ENCODE measurements at regions not wholly inside any gene's neighbourhood (a gene's known extent, or its start where the extent isn't known, plus 50 kb on each side); places are given as distances from the start of the nearest gene placed in this dataset.

DNA sequence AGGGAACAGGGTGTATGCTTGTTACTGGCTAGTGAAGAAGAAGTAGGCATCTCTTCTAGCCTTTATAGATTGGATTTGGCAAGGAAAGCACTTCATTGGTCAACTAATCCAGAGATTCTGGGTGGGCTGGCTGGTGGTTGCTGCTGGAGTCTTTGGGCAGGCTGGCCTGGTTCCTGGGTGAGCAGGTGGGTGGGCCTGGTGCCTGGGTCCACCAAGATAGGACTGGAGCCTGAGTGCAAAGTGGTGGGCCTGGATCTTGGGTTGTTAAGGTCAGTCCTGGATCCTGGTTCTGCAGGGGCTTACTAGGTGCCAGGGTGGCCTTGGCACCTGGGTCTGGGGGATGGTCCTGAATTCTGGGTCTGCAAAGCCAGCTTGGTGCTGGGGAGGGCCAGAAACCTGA, 482.4 kb upstream of the GHITM start:
- no peak overlapping the region for H3K4me3 ChIP-seq (ENCODE audit: insufficient read depth, low read depth, low read length)

DNA sequence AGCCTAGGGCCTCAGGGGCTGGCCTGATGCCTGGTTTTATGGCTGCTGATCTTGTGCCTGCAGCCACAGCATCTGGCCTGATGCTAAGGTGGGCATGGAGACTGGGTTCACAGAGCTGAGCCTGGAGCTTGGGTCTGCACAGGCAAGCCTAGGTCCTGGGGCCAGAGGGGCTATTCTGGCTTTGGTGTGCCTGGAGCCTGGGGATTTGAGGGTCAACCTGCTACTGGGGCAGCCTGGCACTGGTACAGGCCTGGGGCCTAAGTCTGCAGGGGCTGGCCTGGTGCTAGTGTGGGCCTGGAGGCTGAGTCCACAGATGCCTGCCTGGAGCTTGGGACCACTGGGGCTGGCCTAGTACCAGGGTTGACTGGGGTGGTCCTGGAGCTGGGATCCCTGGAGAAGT, 481.8 kb upstream of the GHITM start:
- Histone ChIP-seq H3K36me3 (replicated peaks; ENCODE audit: control insufficient read depth, insufficient read depth, low read length) (no peaks in the 10 kb centered on the region), H3K4me3 (ENCODE audit: insufficient read depth, low read depth, low read length) (no peak overlapping the region)
- DNase-seq = no peak

More for the DNA sequence above, 482.4 kb upstream of the GHITM start:
- Histone ChIP-seq H3K27me3 (ENCODE audit: control insufficient read depth, insufficient read depth, low read length) (no peaks in the 10 kb centered on the region), H3K36me3 (replicated peaks; ENCODE audit: control insufficient read depth, insufficient read depth, low read length) (no peaks in the 10 kb centered on the region)
- no peak for DNase-seq

DNA sequence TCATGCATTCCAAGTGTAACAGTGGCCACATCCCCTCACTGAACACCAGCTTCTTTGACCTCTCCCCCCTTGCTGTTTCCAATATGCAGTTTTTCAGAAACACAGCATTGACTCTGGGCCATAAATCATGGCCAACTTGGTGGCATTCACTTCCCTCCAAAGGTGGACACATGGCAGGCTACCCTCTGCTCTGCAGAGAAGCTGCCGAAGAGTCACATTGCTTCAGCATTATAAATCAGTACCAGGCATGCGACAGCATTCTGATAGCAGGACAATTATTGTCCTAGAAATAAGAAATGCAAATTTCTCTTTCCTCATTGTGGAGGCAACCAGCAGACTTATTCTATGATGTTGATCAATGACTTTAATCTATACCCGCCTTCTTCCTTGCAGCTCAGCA, 475.4 kb upstream of the GHITM start:
- H3K36me3 ChIP-seq (replicated peaks; ENCODE audit: control insufficient read depth, insufficient read depth, low read length) = no peaks in the 10 kb centered on the region
- H3K4me3 ChIP-seq (ENCODE audit: insufficient read depth, low read depth, low read length) = no peak overlapping the region
- no peaks in the 10 kb centered on the region for H3K27me3 ChIP-seq (ENCODE audit: control insufficient read depth, insufficient read depth, low read length)
- DNase-seq = no peak

More for the DNA sequence above, 481.8 kb upstream of the GHITM start:
- no peaks in the 10 kb centered on the region for H3K27me3 ChIP-seq (ENCODE audit: control insufficient read depth, insufficient read depth, low read length)

GRCh38 chr10:83666762-83667161, 472.5 kb upstream of the GHITM start:
- Histone ChIP-seq H3K4me3 (ENCODE audit: insufficient read depth, low read depth, low read length) (no peak overlapping the region), H3K27me3 (ENCODE audit: control insufficient read depth, insufficient read depth, low read length) (no peaks in the 10 kb centered on the region), H3K36me3 (replicated peaks; ENCODE audit: control insufficient read depth, insufficient read depth, low read length) (no peaks in the 10 kb centered on the region)
- DNase-seq = no peak

DNA sequence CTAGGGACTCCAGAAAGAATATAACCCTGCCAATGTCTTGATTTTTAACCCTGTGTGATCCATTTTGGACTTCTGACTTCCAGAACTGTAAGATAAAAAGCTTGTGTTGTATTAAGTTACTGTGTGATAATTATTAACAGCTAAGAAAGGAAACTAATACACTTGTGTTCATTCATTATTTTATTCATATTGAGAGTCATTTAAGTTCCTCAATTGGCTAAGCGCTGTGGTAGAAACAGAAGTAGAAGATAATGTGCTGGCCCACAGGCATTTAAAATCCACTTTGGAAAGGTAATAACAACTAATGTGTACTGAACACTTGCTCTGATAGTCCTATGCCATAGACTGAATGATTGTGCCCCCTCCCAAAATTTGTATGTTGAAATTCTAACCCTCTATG, 471.7 kb upstream of the GHITM start:
- no peaks in the 10 kb centered on the region for H3K36me3 ChIP-seq (replicated peaks; ENCODE audit: control insufficient read depth, insufficient read depth, low read length)
- H3K4me3 ChIP-seq (ENCODE audit: insufficient read depth, low read depth, low read length) = no peak overlapping the region
- H3K27me3 ChIP-seq (ENCODE audit: control insufficient read depth, insufficient read depth, low read length) = no peaks in the 10 kb centered on the region
- no peak for DNase-seq

- Histone ChIP-seq H3K27me3 (ENCODE audit: control insufficient read depth, insufficient read depth, low read length) (no peaks in the 10 kb centered on the region), H3K36me3 (replicated peaks; ENCODE audit: control insufficient read depth, insufficient read depth, low read length) (no peaks in the 10 kb centered on the region), H3K4me3 (ENCODE audit: insufficient read depth, low read depth, low read length) (no peak overlapping the region)
- DNase-seq = no peak
These were observed 466.0 kb upstream of the GHITM start for GRCh38 chr10:83673316-83673715.

DNA sequence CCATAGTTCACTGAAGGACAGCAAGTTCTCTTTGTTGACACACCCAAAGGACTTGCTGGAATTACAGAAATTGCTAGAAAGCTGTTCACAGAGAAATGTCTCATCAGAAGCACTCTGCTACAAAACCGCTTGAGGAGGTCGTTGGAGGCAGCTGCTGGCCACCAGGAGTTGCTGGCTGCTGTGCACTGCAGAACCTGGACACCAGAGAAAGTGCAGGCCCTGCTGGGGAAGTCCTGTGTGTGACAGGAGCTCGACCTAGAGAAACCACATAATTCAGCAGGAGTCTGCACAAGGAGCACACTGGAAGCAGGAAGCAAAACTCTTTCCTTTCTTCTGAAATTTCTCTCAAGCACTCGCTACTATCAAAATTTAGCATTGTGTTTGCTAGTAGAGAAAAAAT, 461.5 kb upstream of the GHITM start:
- Histone ChIP-seq H3K27me3 (ENCODE audit: control insufficient read depth, insufficient read depth, low read length) (no peaks in the 10 kb centered on the region), H3K4me3 (ENCODE audit: insufficient read depth, low read depth, low read length) (no peak overlapping the region), H3K36me3 (replicated peaks; ENCODE audit: control insufficient read depth, insufficient read depth, low read length) (no peaks in the 10 kb centered on the region)
- DNase-seq = no peak

DNA sequence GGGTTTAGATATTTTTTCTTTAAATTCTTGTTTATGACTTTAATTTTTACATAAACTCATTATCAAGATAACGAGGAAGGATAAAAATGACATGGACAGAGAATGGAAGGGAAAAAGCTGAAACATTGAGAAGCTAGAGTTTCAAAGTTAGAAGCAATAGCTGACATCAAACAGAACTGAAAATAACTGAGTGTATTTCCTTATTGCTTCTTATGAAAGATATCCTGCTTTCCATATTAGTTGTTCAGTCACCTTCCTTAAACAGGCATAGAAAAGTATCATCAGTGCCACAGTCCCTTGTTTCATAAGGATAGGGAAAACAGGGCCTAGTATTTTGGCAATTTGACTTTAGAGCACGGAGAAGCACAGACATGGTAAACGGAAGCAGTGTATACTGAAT, 460.5 kb upstream of the GHITM start:
- Histone ChIP-seq H3K4me3 (ENCODE audit: insufficient read depth, low read depth, low read length) (no peak overlapping the region), H3K27me3 (ENCODE audit: control insufficient read depth, insufficient read depth, low read length) (no peaks in the 10 kb centered on the region), H3K36me3 (replicated peaks; ENCODE audit: control insufficient read depth, insufficient read depth, low read length) (no peaks in the 10 kb centered on the region)
- no peak for DNase-seq

- no peak for DNase-seq
- Histone ChIP-seq H3K4me3 (ENCODE audit: insufficient read depth, low read depth, low read length) (no peak overlapping the region), H3K27me3 (ENCODE audit: control insufficient read depth, insufficient read depth, low read length) (no peaks in the 10 kb centered on the region), H3K36me3 (replicated peaks; ENCODE audit: control insufficient read depth, insufficient read depth, low read length) (no peaks in the 10 kb centered on the region)
These were observed 458.8 kb upstream of the GHITM start for GRCh38 chr10:83680470-83680891.

DNA sequence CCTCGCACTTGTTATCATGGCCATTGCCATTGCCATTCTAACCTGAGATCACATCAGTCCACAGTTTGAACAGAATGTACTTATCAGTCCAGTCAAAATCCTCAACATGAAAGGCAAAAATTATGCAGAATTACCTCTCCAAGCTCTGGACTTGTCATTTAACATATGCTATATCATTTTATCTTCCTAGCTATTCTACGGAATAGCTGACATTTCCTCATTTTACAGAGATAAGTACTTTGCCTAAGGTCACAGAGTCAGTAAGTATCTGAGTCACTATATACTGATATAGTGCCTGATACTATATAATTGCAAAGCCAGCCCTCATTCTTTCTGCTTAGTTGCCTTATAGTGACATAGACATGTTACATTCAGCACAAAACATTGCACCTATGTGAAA, 456.9 kb upstream of the GHITM start:
- no peaks in the 10 kb centered on the region for H3K36me3 ChIP-seq (replicated peaks; ENCODE audit: control insufficient read depth, insufficient read depth, low read length)
- H3K27me3 ChIP-seq (ENCODE audit: control insufficient read depth, insufficient read depth, low read length) = no peaks in the 10 kb centered on the region
- DNase-seq = no peak
- no peak overlapping the region for H3K4me3 ChIP-seq (ENCODE audit: insufficient read depth, low read depth, low read length)

- H3K36me3 ChIP-seq (replicated peaks; ENCODE audit: control insufficient read depth, insufficient read depth, low read length) = no peaks in the 10 kb centered on the region
- no peak overlapping the region for H3K4me3 ChIP-seq (ENCODE audit: insufficient read depth, low read depth, low read length)
- H3K27me3 ChIP-seq (ENCODE audit: control insufficient read depth, insufficient read depth, low read length) = no peaks in the 10 kb centered on the region
- DNase-seq = no peak
These were observed 453.9 kb upstream of the GHITM start for GRCh38 chr10:83685458-83685857.

- DNase-seq = no peak
- Histone ChIP-seq H3K27me3 (ENCODE audit: control insufficient read depth, insufficient read depth, low read length) (no peaks in the 10 kb centered on the region), H3K36me3 (replicated peaks; ENCODE audit: control insufficient read depth, insufficient read depth, low read length) (no peaks in the 10 kb centered on the region), H3K4me3 (ENCODE audit: insufficient read depth, low read depth, low read length) (no peak overlapping the region)
These were observed 447.3 kb upstream of the GHITM start for GRCh38 chr10:83691791-83692596.

- no peaks in the 10 kb centered on the region for H3K27me3 ChIP-seq (ENCODE audit: control insufficient read depth, insufficient read depth, low read length)
- H3K36me3 ChIP-seq (replicated peaks; ENCODE audit: control insufficient read depth, insufficient read depth, low read length) = no peaks in the 10 kb centered on the region
These were observed 440.4 kb upstream of the GHITM start for GRCh38 chr10:83698899-83699298.

GRCh38 chr10:83701799-83702198, 437.5 kb upstream of the GHITM start:
- H3K27me3 ChIP-seq (ENCODE audit: control insufficient read depth, insufficient read depth, low read length) = no peaks in the 10 kb centered on the region; the same call in 1 of the 2 replicates
- no peak for DNase-seq
- H3K36me3 ChIP-seq (replicated peaks; ENCODE audit: control insufficient read depth, insufficient read depth, low read length) = no peaks in the 10 kb centered on the region
- H3K4me3 ChIP-seq (ENCODE audit: insufficient read depth, low read depth, low read length) = no peak overlapping the region

More at GRCh38 chr10:83698899-83699298, 440.4 kb upstream of the GHITM start:
- no peak for DNase-seq
- H3K4me3 ChIP-seq (ENCODE audit: insufficient read depth, low read depth, low read length) = no peak overlapping the region

GRCh38 chr10:83702731-83703130, 436.6 kb upstream of the GHITM start:
- Histone ChIP-seq H3K36me3 (replicated peaks; ENCODE audit: control insufficient read depth, insufficient read depth, low read length) (no peaks in the 10 kb centered on the region), H3K4me3 (ENCODE audit: insufficient read depth, low read depth, low read length) (no peak overlapping the region), H3K27me3 (ENCODE audit: control insufficient read depth, insufficient read depth, low read length) (no peaks in the 10 kb centered on the region; the same call in 1 of the 2 replicates)
- DNase-seq = no peak
